ENCODE measurements at regions not wholly inside any gene's neighbourhood (a gene's known extent, or its start where the extent isn't known, plus 50 kb on each side); places are given as distances from the start of the nearest gene placed in this dataset.

GRCh38 chr2:122135021-122135937 is 379.8 kb downstream of the TSN start (continued):
- TF ChIP-seq ZNF407 (IDR thresholded peaks at IDR 0.05; ENCODE audit: low read depth) (no peak), ARID2 (IDR thresholded peaks at IDR 0.05) (no peak), ZNF23 (CRISPR knock-in tag; IDR thresholded peaks at IDR 0.05) (no peak), POLR3A (IDR thresholded peaks at IDR 0.05; ENCODE audit: borderline replicate concordance, extremely low read depth, insufficient read depth, insufficient read length) (no peak), SMAD4 (CRISPR knock-in tag; conservative IDR thresholded peaks at IDR 0.05) (peak; percentile 36; the same call in 1 of the 2 replicates)
- TF ChIP-seq, protein P1, sequence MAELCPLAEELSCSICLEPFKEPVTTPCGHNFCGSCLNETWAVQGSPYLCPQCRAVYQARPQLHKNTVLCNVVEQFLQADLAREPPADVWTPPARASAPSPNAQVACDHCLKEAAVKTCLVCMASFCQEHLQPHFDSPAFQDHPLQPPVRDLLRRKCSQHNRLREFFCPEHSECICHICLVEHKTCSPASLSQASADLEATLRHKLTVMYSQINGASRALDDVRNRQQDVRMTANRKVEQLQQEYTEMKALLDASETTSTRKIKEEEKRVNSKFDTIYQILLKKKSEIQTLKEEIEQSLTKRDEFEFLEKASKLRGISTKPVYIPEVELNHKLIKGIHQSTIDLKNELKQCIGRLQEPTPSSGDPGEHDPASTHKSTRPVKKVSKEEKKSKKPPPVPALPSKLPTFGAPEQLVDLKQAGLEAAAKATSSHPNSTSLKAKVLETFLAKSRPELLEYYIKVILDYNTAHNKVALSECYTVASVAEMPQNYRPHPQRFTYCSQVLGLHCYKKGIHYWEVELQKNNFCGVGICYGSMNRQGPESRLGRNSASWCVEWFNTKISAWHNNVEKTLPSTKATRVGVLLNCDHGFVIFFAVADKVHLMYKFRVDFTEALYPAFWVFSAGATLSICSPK (IDR thresholded peaks at IDR 0.05; ENCODE audit: borderline replicate concordance): no peak
- TF ChIP-seq, protein P2, sequence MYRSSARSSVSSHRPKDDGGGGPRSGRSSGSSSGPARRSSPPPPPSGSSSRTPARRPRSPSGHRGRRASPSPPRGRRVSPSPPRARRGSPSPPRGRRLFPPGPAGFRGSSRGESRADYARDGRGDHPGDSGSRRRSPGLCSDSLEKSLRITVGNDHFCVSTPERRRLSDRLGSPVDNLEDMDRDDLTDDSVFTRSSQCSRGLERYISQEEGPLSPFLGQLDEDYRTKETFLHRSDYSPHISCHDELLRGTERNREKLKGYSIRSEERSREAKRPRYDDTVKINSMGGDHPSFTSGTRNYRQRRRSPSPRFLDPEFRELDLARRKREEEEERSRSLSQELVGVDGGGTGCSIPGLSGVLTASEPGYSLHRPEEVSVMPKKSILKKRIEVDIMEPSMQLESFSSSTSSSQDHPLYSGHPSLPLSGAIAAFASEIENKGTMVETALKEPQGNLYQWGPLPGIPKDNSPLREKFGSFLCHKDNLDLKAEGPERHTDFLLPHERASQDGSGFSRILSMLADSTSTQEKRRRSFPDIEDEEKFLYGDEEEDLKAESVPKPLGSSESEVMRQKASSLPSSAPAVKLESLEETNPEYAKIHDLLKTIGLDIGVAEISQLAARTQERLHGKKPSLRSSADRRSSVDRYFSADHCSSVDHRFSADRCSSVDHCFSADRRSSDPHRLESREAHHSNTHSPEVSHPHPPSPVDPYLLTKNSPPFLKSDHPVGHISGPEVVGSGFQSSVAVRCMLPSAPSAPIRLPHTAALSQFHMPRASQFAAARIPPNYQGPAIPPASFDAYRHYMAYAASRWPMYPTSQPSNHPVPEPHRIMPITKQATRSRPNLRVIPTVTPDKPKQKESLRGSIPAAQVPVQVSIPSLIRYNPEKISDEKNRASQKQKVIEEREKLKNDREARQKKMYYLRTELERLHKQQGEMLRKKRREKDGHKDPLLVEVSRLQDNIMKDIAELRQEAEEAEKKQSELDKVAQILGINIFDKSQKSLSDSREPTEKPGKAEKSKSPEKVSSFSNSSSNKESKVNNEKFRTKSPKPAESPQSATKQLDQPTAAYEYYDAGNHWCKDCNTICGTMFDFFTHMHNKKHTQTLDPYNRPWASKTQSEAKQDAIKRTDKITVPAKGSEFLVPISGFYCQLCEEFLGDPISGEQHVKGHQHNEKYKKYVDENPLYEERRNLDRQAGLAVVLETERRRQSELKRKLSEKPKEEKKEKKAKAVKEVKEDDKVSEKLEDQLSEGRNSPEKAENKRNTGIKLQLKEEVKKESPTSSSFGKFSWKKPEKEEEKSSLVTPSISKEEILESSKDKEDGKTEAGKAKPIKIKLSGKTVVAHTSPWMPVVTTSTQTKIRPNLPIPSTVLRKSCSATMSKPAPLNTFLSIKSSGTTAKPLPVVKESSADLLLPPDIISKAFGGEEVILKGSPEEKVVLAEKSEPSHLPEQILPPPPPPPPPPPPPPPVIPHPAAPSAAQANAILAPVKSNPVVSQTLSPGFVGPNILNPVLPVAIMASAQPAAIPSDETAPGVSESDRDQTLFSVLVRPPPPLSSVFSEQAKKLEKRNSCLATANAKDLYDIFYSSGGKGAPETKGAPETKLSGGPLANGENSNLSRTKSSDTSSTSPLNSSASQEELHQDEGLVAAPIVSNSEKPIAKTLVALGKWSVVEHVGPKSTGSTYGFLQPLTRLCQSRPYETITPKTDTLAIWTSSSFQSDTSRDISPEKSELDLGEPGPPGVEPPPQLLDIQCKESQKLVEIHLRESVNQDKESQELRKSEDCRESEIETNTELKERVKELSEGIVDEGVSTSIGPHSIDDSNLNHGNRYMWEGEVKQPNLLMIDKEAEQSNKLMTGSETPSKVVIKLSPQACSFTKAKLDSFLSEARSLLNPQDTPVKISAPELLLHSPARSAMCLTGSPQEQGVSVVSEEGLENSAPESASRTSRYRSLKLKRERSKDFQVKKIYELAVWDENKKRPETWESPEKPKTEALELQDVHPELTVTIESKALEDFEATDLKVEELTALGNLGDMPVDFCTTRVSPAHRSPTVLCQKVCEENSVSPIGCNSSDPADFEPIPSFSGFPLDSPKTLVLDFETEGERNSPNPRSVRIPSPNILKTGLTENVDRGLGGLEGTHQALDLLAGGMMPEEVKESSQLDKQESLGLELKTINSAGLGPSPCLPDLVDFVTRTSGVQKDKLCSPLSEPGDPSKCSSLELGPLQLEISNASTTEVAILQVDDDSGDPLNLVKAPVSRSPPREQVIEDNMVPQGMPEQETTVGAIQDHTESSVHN (IDR thresholded peaks at IDR 0.05; ENCODE audit: borderline replicate concordance in 1 of 2, low read depth in 1 of 2): no peak
